ENCODE measurements at regions not wholly inside any gene's neighbourhood (a gene's known extent, or its start where the extent isn't known, plus 50 kb on each side); places are given as distances from the start of the nearest gene placed in this dataset.

- Mint-ChIP-seq H3K4me1 (no peaks in the 10 kb centered on the region), H3K9me3 (peaks cover 83% of the 10 kb centered on the region), H3K27me3 (ENCODE audit: insufficient read depth, low read depth, poor library complexity) (no peaks in the 10 kb centered on the region), H3K36me3 (ENCODE audit: low read depth) (peaks cover 33% of the 10 kb centered on the region), H3K4me3 (no peak overlapping the region), H3K27ac (no peak overlapping the region)
- Histone ChIP-seq H3K9me2 (ENCODE audit: insufficient read depth) (no peaks in the 10 kb centered on the region), H2AFZ (no peak overlapping the region), H3K4me1 (ENCODE audit: insufficient read depth) (no peaks in the 10 kb centered on the region), H3F3A (replicated peaks; ENCODE audit: low read depth) (no peaks in the 10 kb centered on the region), H4K20me1 (replicated peaks; ENCODE audit: insufficient read depth) (no peaks in the 10 kb centered on the region), H3K79me2 (replicated peaks; ENCODE audit: insufficient read depth) (no peaks in the 10 kb centered on the region), H3K27ac (ENCODE audit: low read depth) (no peak overlapping the region), H3K4me3 (no peak overlapping the region), H3K27me3 (ENCODE audit: insufficient read depth) (no peaks in the 10 kb centered on the region), H3K4me2 (no peak overlapping the region), H3K36me3 (ENCODE audit: insufficient read depth) (no peaks in the 10 kb centered on the region)
- ATAC-seq (no peak), DNase-seq (ENCODE audit: low spot score) (no peak)
- TF ChIP-seq EZH2phosphoT487 (IDR thresholded peaks at IDR 0.05; ENCODE audit: unreplicated experiment): no peak
- no peak for TF ChIP-seq ETS1 (IDR thresholded peaks at IDR 0.05)
- no peak for TF ChIP-seq NANOG (IDR thresholded peaks at IDR 0.05; ENCODE audit: borderline replicate concordance)
- no peak for TF ChIP-seq CREB1 (CRISPR knock-in tag; IDR thresholded peaks at IDR 0.05; ENCODE audit: low read depth)
- no peak for TF ChIP-seq ZNF114 (CRISPR knock-in tag; IDR thresholded peaks at IDR 0.05)
- TF ChIP-seq JUNB (IDR thresholded peaks at IDR 0.05; ENCODE audit: unreplicated experiment): no peak
- no peak for TF ChIP-seq ZNF462 (CRISPR knock-in tag; IDR thresholded peaks at IDR 0.05)
- no peak for TF ChIP-seq CTCF (conservative IDR thresholded peaks at IDR 0.05; ENCODE audit: low read depth in 2 of 2)
- TF ChIP-seq ZNF331 (CRISPR knock-in tag; IDR thresholded peaks at IDR 0.05; ENCODE audit: low read depth): no peak
- TF ChIP-seq STAT1 (IDR thresholded peaks at IDR 0.05; ENCODE audit: unreplicated experiment): no peak
Measured at GRCh38 chr12:127119600-127120140, 1147.3 kb upstream of the TMEM132C start.
